SH-SY5Y (cell line): ENCODE measurements at regions not wholly inside any gene's neighbourhood (a gene's known extent, or its start where the extent isn't known, plus 50 kb on each side); places are given as distances from the start of the nearest gene placed in this dataset.

Source experiments
- GATA2 ChIP-seq: IDR thresholded peaks from 2 replicates; pipeline ENCODE4 v1.6.1; 2011; ENCODE audit warnings: mild to moderate bottlenecking, low read depth, low read length
- GATA3 ChIP-seq: IDR thresholded peaks from 2 replicates; pipeline ENCODE4 v1.6.1; 2011; ENCODE audit warnings: low read depth, mild to moderate bottlenecking, low read length, moderate library complexity

- TF ChIP-seq GATA3, result no peak
- TF ChIP-seq GATA2, result no peak
Observed at GRCh38 chr11:42344204-42344792, 884.8 kb upstream of the LRRC4C start.

GRCh38 chr11:42345933-42346332, 886.5 kb upstream of the LRRC4C start:
- no peak for TF ChIP-seq GATA2
- no peak for TF ChIP-seq GATA3

GRCh38 chr11:42363701-42364100, 904.2 kb upstream of the LRRC4C start:
- TF ChIP-seq GATA2 (no peak), GATA3 (no peak)

- no peak for TF ChIP-seq GATA3
- TF ChIP-seq GATA2, result no peak
Observed at GRCh38 chr11:42390116-42390515, 921.7 kb upstream of the API5 start.

GRCh38 chr11:42397483-42397882, 914.3 kb upstream of the API5 start:
- TF ChIP-seq GATA3 (no peak), GATA2 (no peak)

- TF ChIP-seq GATA3 (no peak), GATA2 (no peak)
Observed at GRCh38 chr11:42407341-42407740, 904.5 kb upstream of the API5 start.

GRCh38 chr11:42410251-42410955, 901.4 kb upstream of the API5 start:
- no peak for TF ChIP-seq GATA3
- no peak for TF ChIP-seq GATA2

GRCh38 chr11:42412590-42412989, 899.2 kb upstream of the API5 start:
- TF ChIP-seq GATA2, result no peak

- TF ChIP-seq GATA3, result no peak
Observed at GRCh38 chr11:42417691-42418090, 894.1 kb upstream of the API5 start.

GRCh38 chr11:42422090-42422489, 889.7 kb upstream of the API5 start:
- TF ChIP-seq GATA2 (no peak), GATA3 (no peak)

GRCh38 chr11:42444406-42444805, 867.4 kb upstream of the API5 start:
- no peak for TF ChIP-seq GATA3
- no peak for TF ChIP-seq GATA2

- TF ChIP-seq GATA3, result no peak
- TF ChIP-seq GATA2, result no peak
Observed at GRCh38 chr11:42462558-42463310, 849.1 kb upstream of the API5 start.

- TF ChIP-seq GATA3 (no peak), GATA2 (no peak)
Observed at GRCh38 chr11:42465623-42466022, 846.2 kb upstream of the API5 start.

- TF ChIP-seq GATA3 (no peak), GATA2 (no peak)
Observed at GRCh38 chr11:42473106-42473505, 838.7 kb upstream of the API5 start.

GRCh38 chr11:42482822-42483221, 829.0 kb upstream of the API5 start:
- TF ChIP-seq GATA3 (no peak), GATA2 (no peak)

GRCh38 chr11:42490506-42490905, 821.3 kb upstream of the API5 start:
- TF ChIP-seq GATA2 (no peak), GATA3 (no peak)
